Left lung (tissue), 4 donors: ENCODE measurements at regions not wholly inside any gene's neighbourhood (a gene's known extent, or its start where the extent isn't known, plus 50 kb on each side); places are given as distances from the start of the nearest gene placed in this dataset.

ENCODE experiments used
- ATAC-seq: fragments of 200-7000 bp; cut with Tn5 transposase; one replicate; pipeline ENCODE4 v1.9.1; 2020; ENCODE audit warnings: moderate library complexity
- DNase-seq, 4 donors: peaks; one replicate each; pipeline ENCODE4 v3.0.0-alpha.2; 2013 to 2020
- H3K27ac ChIP-seq, 2 donors: fragments of 200-600 bp; sonication (generic) in 1 of 2; one replicate each; pipeline versions ENCODE4 v1.5.0 to v1.8.0; 2020 to 2021
- H3K27me3 ChIP-seq, 2 donors: fragments of 200-600 bp; sonication (generic) in 1 of 2; one replicate each; pipeline versions ENCODE4 v1.5.0 to v1.8.0; 2020 to 2021
- H3K36me3 ChIP-seq, 2 donors: fragments of 200-600 bp; sonication (generic) in 1 of 2; one replicate each; pipeline versions ENCODE4 v1.5.0 to v1.8.0; 2020 to 2021
- H3K4me1 ChIP-seq, 2 donors: fragments of 200-600 bp; one replicate each; pipeline ENCODE4 v1.8.0; 2021
- H3K4me3 ChIP-seq, 2 donors: fragments of 200-600 bp; sonication (generic) in 1 of 2; one replicate each; pipeline versions ENCODE4 v1.5.0 to v1.8.0; 2020 to 2021; ENCODE audit warnings: mild to moderate bottlenecking in 1 of 2
- H3K9me3 ChIP-seq, 2 donors: fragments of 200-600 bp; sonication (generic) in 1 of 2; one replicate each; pipeline versions ENCODE4 v1.5.0 to v1.8.0; 2020 to 2021
- intact Hi-C, 2 donors: fragments of 100-400 bp; cut with DNase I; formaldehyde crosslinking; loops; one replicate each; pipeline versions ENCODE4 v1.11.2 to v1.14.2; 2022
- TF ChIP-seq, protein P1 (sequence below), 2 donors: fragments of 200-600 bp; sonication (generic) in 1 of 2; IDR thresholded peaks; one replicate each; pipeline versions ENCODE4 v1.5.0 to v1.8.0; 2021; ENCODE audit warnings: antibody characterized with exemption in 2 of 2
- donor health status: DM: no; HTN: yes; CAD: no.
- donor health status: DM: no; HTN: no; CAD: no.

DNA sequence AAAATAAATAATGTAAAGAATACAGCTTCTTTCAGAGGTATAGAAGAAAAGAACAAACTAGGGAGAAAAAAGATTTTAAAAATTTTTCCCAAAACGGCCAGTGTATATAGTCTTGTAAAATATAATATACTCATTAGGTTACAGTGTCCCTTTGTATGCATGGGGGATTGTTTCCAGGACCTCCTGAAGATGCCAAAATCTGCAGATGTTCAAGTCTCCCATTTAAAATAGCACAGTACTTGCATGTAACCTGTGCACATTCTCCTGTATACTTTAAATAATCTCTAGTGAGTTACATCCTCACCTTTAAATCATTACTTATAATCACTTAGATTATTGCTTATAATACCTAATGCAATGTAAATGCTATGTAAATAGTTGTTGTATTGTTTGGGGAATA, 80.6 kb upstream of the LRRTM4 start:
- no peak overlapping the region for H3K4me3 ChIP-seq
- no peak for DNase-seq
- TF ChIP-seq, protein P1, sequence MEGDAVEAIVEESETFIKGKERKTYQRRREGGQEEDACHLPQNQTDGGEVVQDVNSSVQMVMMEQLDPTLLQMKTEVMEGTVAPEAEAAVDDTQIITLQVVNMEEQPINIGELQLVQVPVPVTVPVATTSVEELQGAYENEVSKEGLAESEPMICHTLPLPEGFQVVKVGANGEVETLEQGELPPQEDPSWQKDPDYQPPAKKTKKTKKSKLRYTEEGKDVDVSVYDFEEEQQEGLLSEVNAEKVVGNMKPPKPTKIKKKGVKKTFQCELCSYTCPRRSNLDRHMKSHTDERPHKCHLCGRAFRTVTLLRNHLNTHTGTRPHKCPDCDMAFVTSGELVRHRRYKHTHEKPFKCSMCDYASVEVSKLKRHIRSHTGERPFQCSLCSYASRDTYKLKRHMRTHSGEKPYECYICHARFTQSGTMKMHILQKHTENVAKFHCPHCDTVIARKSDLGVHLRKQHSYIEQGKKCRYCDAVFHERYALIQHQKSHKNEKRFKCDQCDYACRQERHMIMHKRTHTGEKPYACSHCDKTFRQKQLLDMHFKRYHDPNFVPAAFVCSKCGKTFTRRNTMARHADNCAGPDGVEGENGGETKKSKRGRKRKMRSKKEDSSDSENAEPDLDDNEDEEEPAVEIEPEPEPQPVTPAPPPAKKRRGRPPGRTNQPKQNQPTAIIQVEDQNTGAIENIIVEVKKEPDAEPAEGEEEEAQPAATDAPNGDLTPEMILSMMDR (IDR thresholded peaks at IDR 0.05) = no peak
- no peaks in the 10 kb centered on the region for H3K4me1 ChIP-seq
- intact Hi-C loops = no loop called here
- ATAC-seq = no peak
- no peaks in the 10 kb centered on the region for H3K9me3 ChIP-seq
- H3K27me3 ChIP-seq = no peaks in the 10 kb centered on the region
- no peaks in the 10 kb centered on the region for H3K36me3 ChIP-seq
- H3K27ac ChIP-seq = no peak overlapping the region

DNA sequence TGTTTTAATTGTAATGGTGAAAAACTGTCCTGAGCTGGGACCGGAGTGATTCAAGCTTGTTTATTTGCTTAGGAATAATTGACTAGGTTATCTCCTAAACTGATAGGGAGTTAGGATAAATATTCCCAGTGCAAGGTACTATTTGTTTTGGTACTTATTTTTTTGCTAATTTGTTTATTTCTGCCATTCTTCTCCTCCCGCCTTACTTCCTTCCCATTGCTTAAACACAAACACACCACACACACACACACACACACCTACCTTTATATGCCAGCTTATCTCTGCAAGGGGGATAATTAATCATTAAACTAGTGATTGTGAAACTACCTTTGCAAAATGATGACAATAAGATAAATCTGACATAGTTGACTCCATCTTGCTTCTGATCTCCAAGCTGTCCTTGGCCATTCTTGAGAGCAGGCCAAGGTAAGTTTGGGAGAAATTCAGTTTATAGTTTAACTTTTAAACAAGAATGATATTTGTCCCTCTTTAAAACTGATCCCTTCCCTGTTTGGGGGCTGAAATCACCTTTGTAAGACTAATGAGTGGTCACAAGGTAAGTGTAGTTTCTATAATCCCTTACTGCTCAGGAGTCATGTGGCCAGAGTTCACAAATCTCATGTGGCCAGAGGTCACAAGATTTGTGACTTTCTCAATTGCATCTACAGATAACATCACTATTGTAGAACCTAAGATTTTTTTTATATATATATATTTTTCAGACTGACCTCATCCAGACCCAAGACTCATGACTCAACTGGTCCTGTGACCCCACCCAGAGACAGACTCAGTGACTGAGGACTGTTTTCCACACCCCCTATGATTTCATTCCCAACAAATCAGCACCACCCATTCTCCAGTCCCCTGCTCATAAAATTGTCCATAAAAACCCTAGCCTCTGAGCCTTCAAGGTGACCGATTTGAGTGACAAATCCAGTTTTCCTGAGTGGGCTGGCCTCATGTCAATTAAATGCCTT, 83.1 kb upstream of the LRRTM4 start:
- Histone ChIP-seq H3K27ac (no peak overlapping the region), H3K9me3 (peaks cover 0 to 3% of the 10 kb centered on the region in 2 donors), H3K27me3 (no peaks in the 10 kb centered on the region), H3K36me3 (no peaks in the 10 kb centered on the region), H3K4me3 (no peak overlapping the region), H3K4me1 (no peaks in the 10 kb centered on the region)
- TF ChIP-seq, protein P1 (IDR thresholded peaks at IDR 0.05) = no peak
- DNase-seq (no peak), ATAC-seq (no peak)
- intact Hi-C loops = no loop called here

DNA sequence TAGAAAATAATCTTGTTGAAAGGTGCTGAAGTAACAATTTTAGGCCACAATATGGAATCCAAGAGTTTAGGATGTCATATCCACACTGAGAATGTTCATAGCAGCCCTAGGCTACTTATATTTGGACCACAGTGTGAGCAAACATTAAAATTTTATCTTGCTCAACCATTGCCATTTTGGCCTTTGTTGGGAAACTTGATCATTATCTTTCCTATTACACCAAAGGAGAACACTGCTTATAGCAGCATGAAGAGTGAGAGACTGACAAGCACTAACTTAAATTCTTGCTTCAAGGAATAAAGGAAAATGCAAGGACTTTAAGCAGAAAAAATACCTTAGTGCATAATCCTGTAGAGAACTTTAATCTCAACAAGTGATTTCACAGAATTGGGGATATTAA, 86.3 kb upstream of the LRRTM4 start:
- H3K27me3 ChIP-seq = no peaks in the 10 kb centered on the region
- TF ChIP-seq, protein P1 (IDR thresholded peaks at IDR 0.05) = no peak
- H3K27ac ChIP-seq = no peak overlapping the region
- no peak overlapping the region for H3K4me3 ChIP-seq
- ATAC-seq = no peak
- intact Hi-C loops = no loop called here
- no peak for DNase-seq
- peaks cover 0 to 11% of the 10 kb centered on the region in 2 donors for H3K9me3 ChIP-seq
- H3K36me3 ChIP-seq = no peaks in the 10 kb centered on the region
- no peaks in the 10 kb centered on the region for H3K4me1 ChIP-seq

DNA sequence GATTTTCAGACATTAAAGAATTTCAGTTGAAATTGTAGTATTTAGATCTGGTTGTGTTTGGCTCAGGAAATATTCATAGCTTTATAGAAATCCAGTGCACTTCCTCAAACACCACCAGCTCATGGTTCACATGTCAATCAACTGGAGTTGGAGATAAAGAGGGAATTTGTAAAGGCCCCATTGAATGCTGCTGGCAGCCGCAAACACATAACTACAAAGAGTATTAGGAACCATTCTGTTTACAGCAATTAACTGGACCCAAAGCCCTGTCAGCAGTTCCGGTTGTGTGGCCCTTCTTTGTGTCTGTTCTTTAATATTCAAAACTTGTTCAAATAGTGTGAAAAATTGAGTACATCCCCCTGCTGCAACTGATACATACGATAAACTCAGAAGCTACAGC, 107.4 kb upstream of the LRRTM4 start:
- Histone ChIP-seq H3K9me3 (peaks cover 0 to 11% of the 10 kb centered on the region in 2 donors), H3K27ac (no peak overlapping the region), H3K36me3 (no peaks in the 10 kb centered on the region), H3K4me1 (no peaks in the 10 kb centered on the region), H3K4me3 (no peak overlapping the region), H3K27me3 (no peaks in the 10 kb centered on the region)
- intact Hi-C loops = no loop called here
- ATAC-seq = no peak
- no peak for DNase-seq
- TF ChIP-seq, protein P1 (IDR thresholded peaks at IDR 0.05) = no peak

DNA sequence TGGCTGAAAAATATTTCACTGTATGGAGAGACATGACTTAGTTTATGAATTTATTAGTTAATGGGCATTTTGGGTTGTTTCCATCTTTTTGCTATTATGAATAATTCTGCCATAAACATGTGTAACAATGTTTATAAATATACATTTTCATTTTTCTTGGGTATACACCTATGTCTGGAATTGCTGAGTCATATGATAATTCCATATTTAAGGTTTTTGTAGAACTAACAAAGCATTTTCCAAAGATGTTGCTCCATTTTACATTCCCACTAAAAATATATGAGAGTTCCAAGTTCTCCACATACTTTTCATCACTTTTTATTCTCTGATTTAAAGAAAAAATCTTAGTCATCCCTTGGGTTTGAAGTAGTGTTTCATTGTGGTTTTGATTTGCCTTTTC, 108.8 kb upstream of the LRRTM4 start:
- Histone ChIP-seq H3K9me3 (peaks cover 0 to 11% of the 10 kb centered on the region in 2 donors), H3K27ac (no peak overlapping the region), H3K27me3 (no peaks in the 10 kb centered on the region), H3K4me3 (no peak overlapping the region), H3K4me1 (no peaks in the 10 kb centered on the region), H3K36me3 (no peaks in the 10 kb centered on the region)
- DNase-seq (no peak), ATAC-seq (no peak)
- intact Hi-C loops = no loop called here
- TF ChIP-seq, protein P1 (IDR thresholded peaks at IDR 0.05) = no peak
